MG63 (cell line): ENCODE measurements at regions not wholly inside any gene's neighbourhood (a gene's known extent, or its start where the extent isn't known, plus 50 kb on each side); places are given as distances from the start of the nearest gene placed in this dataset.
"Not testable (repeated sequence)": the region's sequence is repeated elsewhere in the genome, so short reads cannot be mapped to it uniquely, and the experiment has no call there.

Experiments used
- DNase-seq: peaks from one replicate; pipeline ENCODE4 v3.0.0-alpha.2; 2020
- H3K27me3 ChIP-seq: fragments of 250-450 bp; sonication (Bioruptor Pico); 2 replicates; pipeline ENCODE4 v1.5.1; 2020; ENCODE audit warnings: mild to moderate bottlenecking, moderate library complexity
- H3K36me3 ChIP-seq: fragments of 250-450 bp; sonication (Bioruptor Pico); 2 replicates; pipeline ENCODE4 v1.5.1; 2020; ENCODE audit warnings: mild to moderate bottlenecking, moderate library complexity
- H3K4me3 ChIP-seq: fragments of 250-450 bp; sonication (Bioruptor Pico); 2 replicates; pipeline ENCODE4 v1.5.1; 2020; ENCODE audit warnings: mild to moderate bottlenecking, moderate library complexity
- H3K9me3 ChIP-seq: fragments of 250-450 bp; sonication (Bioruptor Pico); 2 replicates; pipeline ENCODE4 v1.5.1; 2020; ENCODE audit warnings: mild to moderate bottlenecking, moderate library complexity

GRCh38 chr4:8990341-8990740 is 118.7 kb upstream of the HMX1 start:
- H3K27me3 ChIP-seq, DNase-seq, H3K36me3 ChIP-seq, H3K9me3 ChIP-seq, H3K4me3 ChIP-seq: not testable (repeated sequence)

GRCh38 chr4:8985786-8986185 is 114.1 kb upstream of the HMX1 start:
- not testable (repeated sequence) for H3K27me3 ChIP-seq, H3K9me3 ChIP-seq, H3K36me3 ChIP-seq, H3K4me3 ChIP-seq, DNase-seq

GRCh38 chr4:8984641-8985040 is 113.0 kb upstream of the HMX1 start:
- not testable (repeated sequence) for DNase-seq, H3K27me3 ChIP-seq, H3K4me3 ChIP-seq, H3K36me3 ChIP-seq, H3K9me3 ChIP-seq

- DNase-seq, H3K36me3 ChIP-seq, H3K4me3 ChIP-seq, H3K27me3 ChIP-seq, H3K9me3 ChIP-seq: not testable (repeated sequence)
Observed at GRCh38 chr4:8983921-8984320, 112.3 kb upstream of the HMX1 start.

DNA sequence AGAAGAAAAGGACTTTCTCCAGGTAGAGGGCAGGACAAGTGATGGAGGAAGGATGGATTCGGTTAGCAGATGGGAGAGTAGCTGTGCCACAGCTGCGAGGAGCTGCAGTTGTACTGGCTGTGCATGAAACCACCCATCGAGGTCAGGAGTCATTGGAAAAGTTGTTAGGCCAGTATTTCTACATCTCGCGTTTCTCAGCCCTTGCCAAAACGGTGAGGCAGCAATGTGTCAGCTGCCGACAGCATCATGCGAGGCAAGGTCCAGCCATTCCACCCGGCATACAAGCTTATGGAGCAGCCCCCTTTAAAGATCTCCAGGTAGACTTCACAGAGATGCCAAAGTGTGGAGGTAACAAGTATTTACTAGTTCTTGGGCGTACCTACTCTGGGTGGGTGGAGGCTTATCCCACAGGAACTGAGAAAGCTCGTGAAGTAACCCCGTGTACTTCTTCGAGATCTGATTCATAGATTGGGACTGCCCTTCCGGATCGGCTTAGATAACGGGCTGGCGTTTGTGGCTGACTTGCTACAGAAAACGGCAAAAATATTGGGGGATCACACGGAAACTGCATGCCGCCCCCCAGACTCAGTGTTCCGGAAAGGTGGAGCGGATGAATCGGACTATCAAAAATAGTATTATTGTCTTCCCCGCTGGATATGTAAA is 105.0 kb upstream of the HMX1 start:
- not testable (repeated sequence) for H3K9me3 ChIP-seq, H3K4me3 ChIP-seq, H3K27me3 ChIP-seq, H3K36me3 ChIP-seq
- DNase-seq = peak; percentile 5

- DNase-seq, H3K9me3 ChIP-seq, H3K4me3 ChIP-seq, H3K36me3 ChIP-seq, H3K27me3 ChIP-seq: not testable (repeated sequence)
Observed at GRCh38 chr4:8972635-8973034, 101.0 kb upstream of the HMX1 start.

DNA sequence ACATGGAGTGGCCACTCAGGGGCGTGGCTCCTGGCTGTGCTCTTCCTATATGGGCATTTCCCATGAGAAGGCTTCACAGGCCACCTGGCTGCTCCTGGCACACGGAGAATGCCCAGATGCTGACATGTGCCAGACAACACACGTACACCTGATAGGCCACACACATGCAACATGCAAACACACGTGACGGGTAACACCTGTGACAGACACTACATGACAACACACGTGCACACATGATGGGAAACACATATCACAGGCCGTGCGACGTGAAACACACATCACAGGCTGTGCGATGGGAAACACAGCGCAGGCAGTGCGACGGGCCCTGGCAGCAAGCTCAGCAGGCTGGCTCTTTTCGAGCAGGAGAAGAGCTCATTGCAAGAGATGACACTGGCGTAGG is 94.3 kb upstream of the HMX1 start:
- not testable (repeated sequence) for H3K9me3 ChIP-seq, DNase-seq, H3K4me3 ChIP-seq, H3K36me3 ChIP-seq, H3K27me3 ChIP-seq

- H3K36me3 ChIP-seq, H3K27me3 ChIP-seq, H3K9me3 ChIP-seq, H3K4me3 ChIP-seq, DNase-seq: not testable (repeated sequence)
Observed at GRCh38 chr4:8964201-8964788, 92.7 kb upstream of the HMX1 start.

GRCh38 chr4:8963533-8963932 is 91.9 kb upstream of the HMX1 start:
- H3K4me3 ChIP-seq, DNase-seq, H3K9me3 ChIP-seq, H3K36me3 ChIP-seq, H3K27me3 ChIP-seq: not testable (repeated sequence)

- not testable (repeated sequence) for H3K27me3 ChIP-seq, H3K36me3 ChIP-seq, H3K4me3 ChIP-seq, H3K9me3 ChIP-seq
- peak; percentile 24 for DNase-seq
Observed at GRCh38 chr4:8961343-8961742, 89.7 kb upstream of the HMX1 start.

DNA sequence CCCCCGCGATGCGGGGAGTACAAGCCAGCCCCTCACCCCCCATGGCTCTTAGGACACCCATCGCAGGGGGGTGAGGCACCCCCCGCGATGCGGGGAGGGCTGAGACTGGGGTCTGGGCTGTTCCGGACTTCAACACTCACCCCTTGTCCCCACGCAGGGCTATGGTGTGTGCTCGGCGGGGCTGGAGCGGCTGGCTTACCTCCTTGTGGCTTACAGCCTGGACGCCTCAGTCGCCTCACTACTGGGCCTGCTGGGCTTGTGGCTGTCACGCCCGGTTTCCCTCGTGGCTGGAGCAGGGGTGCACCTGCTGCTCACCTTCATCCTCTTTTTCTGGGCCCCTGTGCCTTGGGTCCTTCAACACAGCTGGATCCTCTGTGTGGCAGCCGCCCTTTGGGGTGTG is 87.8 kb upstream of the HMX1 start:
- H3K27me3 ChIP-seq, DNase-seq, H3K36me3 ChIP-seq, H3K4me3 ChIP-seq, H3K9me3 ChIP-seq: not testable (repeated sequence)

DNA sequence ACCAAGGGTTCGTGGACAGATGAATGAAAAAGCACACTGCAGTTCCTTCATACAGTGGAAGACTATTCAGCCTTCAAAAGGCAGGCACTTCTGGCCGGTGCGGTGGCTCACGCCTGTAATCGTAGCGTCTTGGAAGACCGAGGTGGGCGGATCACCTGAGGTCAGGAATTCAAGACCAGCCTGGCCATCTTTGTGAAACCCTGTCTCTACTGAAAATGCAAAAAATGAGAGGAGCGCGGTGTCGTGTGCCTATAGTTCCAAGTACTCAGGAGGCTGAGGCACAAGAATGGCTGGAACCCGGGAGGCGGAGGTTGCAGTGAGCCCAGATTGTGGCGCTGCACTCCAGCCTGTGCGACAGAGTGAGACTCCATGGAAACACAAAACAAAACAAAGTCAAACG is 82.4 kb upstream of the HMX1 start:
- H3K36me3 ChIP-seq, H3K27me3 ChIP-seq, H3K4me3 ChIP-seq, H3K9me3 ChIP-seq, DNase-seq: not testable (repeated sequence)

DNA sequence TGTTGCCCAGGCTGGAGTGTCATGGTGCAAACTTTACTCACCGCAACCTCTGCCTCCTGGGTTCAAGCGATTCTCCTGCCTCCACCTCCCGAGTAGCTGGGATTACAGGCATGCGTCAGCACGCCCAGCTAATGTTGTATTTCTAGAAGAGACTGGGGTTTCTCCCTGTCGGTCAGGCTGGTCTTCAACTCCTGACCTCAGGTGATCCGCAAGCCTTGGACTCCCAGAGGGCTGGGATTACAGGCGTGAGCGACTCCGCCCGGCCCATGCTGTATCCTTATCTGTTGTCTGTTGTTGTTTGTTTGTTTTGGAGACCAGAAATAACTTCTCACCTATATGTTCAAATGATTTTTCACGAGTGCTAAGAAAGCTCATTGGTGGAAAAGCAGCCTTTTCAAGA is 81.2 kb upstream of the HMX1 start:
- not testable (repeated sequence) for H3K27me3 ChIP-seq, DNase-seq, H3K36me3 ChIP-seq, H3K4me3 ChIP-seq, H3K9me3 ChIP-seq

GRCh38 chr4:8952109-8952508 is 80.5 kb upstream of the HMX1 start:
- H3K36me3 ChIP-seq, DNase-seq, H3K9me3 ChIP-seq, H3K27me3 ChIP-seq, H3K4me3 ChIP-seq: not testable (repeated sequence)

- H3K4me3 ChIP-seq, H3K9me3 ChIP-seq, H3K36me3 ChIP-seq, H3K27me3 ChIP-seq, DNase-seq: not testable (repeated sequence)
Observed at GRCh38 chr4:8945506-8945905, 73.9 kb upstream of the HMX1 start.

- DNase-seq, H3K4me3 ChIP-seq, H3K9me3 ChIP-seq, H3K36me3 ChIP-seq, H3K27me3 ChIP-seq: not testable (repeated sequence)
Observed at GRCh38 chr4:8943367-8943766, 71.7 kb upstream of the HMX1 start.

GRCh38 chr4:8942088-8942487 is 70.4 kb upstream of the HMX1 start:
- H3K27me3 ChIP-seq, H3K9me3 ChIP-seq, H3K36me3 ChIP-seq, H3K4me3 ChIP-seq, DNase-seq: not testable (repeated sequence)

- H3K27me3 ChIP-seq, H3K9me3 ChIP-seq, DNase-seq, H3K36me3 ChIP-seq, H3K4me3 ChIP-seq: not testable (repeated sequence)
Observed at GRCh38 chr4:8941492-8941805, 69.8 kb upstream of the HMX1 start.
